ENCODE measurements at regions not wholly inside any gene's neighbourhood (a gene's known extent, or its start where the extent isn't known, plus 50 kb on each side); places are given as distances from the start of the nearest gene placed in this dataset.

DNA sequence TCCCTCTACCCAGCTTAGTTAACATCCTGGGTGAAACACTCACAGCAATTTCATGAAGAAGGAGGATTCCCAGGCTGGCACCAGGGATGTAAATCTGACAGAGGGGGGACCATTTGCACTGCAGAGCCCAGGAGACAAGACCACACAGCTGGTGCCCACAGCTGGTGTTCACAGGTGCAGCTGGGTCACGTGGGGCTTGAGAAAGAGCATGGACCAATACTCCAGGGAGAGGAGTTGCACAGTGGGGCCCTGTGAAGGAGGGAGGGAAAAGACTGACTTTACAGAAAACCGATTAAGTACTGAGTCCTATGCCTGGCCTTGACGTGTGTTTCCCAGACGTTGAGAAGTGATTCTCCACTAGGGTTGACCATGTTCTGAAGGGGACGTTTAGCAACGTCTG lies 1316.7 kb upstream of the TMEM132C start:
- TF ChIP-seq, protein P1, sequence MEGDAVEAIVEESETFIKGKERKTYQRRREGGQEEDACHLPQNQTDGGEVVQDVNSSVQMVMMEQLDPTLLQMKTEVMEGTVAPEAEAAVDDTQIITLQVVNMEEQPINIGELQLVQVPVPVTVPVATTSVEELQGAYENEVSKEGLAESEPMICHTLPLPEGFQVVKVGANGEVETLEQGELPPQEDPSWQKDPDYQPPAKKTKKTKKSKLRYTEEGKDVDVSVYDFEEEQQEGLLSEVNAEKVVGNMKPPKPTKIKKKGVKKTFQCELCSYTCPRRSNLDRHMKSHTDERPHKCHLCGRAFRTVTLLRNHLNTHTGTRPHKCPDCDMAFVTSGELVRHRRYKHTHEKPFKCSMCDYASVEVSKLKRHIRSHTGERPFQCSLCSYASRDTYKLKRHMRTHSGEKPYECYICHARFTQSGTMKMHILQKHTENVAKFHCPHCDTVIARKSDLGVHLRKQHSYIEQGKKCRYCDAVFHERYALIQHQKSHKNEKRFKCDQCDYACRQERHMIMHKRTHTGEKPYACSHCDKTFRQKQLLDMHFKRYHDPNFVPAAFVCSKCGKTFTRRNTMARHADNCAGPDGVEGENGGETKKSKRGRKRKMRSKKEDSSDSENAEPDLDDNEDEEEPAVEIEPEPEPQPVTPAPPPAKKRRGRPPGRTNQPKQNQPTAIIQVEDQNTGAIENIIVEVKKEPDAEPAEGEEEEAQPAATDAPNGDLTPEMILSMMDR (IDR thresholded peaks at IDR 0.05; ENCODE audit: insufficient read depth, low read depth, low read length) = no peak
- no peak overlapping the region for H3K4me3 ChIP-seq (ENCODE audit: low read depth, low read length)
- no peak for DNase-seq (ENCODE audit: low read depth)

- H3K4me3 ChIP-seq (ENCODE audit: low read depth, low read length) = no peak overlapping the region
- TF ChIP-seq, protein P1 (IDR thresholded peaks at IDR 0.05; ENCODE audit: insufficient read depth, low read depth, low read length) = no peak
- DNase-seq (ENCODE audit: low read depth) = no peak
These were observed 1314.6 kb upstream of the TMEM132C start for GRCh38 chr12:126952096-126953007.

GRCh38 chr12:126953365-126953889 lies 1313.5 kb upstream of the TMEM132C start:
- TF ChIP-seq, protein P1 (IDR thresholded peaks at IDR 0.05; ENCODE audit: insufficient read depth, low read depth, low read length) = no peak
- no peak for DNase-seq (ENCODE audit: low read depth)
- no peak overlapping the region for H3K4me3 ChIP-seq (ENCODE audit: low read depth, low read length)

DNA sequence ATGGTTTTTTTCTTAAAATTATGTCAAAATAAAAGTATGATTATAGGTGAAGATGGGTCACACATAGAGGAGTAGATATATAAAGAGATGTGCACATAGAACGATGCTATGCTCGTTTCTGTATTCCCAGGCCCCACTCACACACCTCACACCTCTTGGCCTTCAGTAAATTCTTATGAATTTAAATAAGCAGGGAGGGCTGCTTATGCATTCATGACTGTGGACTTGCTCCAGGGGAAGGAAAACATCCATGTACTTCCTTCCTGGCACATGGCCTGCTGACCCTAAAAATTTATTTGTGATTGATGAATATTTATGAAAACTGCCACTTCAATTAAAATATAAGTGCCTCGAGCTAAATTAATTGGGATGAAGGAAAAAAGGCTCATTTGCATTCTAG lies 1306.7 kb upstream of the TMEM132C start:
- no peak for DNase-seq (ENCODE audit: low read depth)
- H3K4me3 ChIP-seq (ENCODE audit: low read depth, low read length) = no peak overlapping the region
- TF ChIP-seq, protein P1 (IDR thresholded peaks at IDR 0.05; ENCODE audit: insufficient read depth, low read depth, low read length) = no peak

DNA sequence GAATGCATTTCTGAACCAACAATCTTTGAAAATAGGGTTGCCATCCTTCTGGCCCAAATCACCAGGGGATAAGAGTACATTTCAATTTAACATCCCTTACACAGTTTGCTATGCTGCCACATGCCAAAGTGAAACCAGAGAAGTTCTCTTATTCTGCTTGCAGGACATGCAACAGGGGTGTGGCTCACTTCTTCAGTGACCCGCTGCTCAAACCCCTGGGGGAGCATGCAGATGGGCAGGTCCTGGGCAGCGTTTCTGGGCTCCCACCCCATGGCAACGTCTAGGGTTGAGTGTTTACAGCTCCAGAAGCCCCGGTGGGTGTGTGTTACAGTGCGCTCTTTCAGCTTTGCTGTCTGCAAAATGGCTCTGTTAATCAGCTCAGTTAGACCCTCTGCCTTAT lies 1306.3 kb upstream of the TMEM132C start:
- no peak overlapping the region for H3K4me3 ChIP-seq (ENCODE audit: low read depth, low read length)
- TF ChIP-seq, protein P1 (IDR thresholded peaks at IDR 0.05; ENCODE audit: insufficient read depth, low read depth, low read length) = no peak
- no peak for DNase-seq (ENCODE audit: low read depth)

- TF ChIP-seq, protein P1 (IDR thresholded peaks at IDR 0.05; ENCODE audit: insufficient read depth, low read depth, low read length) = no peak
- H3K4me3 ChIP-seq (ENCODE audit: low read depth, low read length) = no peak overlapping the region
- no peak for DNase-seq (ENCODE audit: low read depth)
These were observed 1303.1 kb upstream of the TMEM132C start for GRCh38 chr12:126963825-126964224.
